KMS-11 (cell line): ENCODE measurements at regions not wholly inside any gene's neighbourhood (a gene's known extent, or its start where the extent isn't known, plus 50 kb on each side); places are given as distances from the start of the nearest gene placed in this dataset.

Source experiments
- H2AFZ ChIP-seq: fragments of 200-600 bp; sonication (generic); 2 replicates; pipeline ENCODE4 v1.6.1; 2016; ENCODE audit warnings: antibody characterized with exemption, mixed run types, low read depth
- H3K27ac ChIP-seq: fragments of 200-600 bp; sonication (generic); 2 replicates; pipeline ENCODE4 v1.6.1; 2016; ENCODE audit warnings: mild to moderate bottlenecking, mixed run types
- H3K27me3 ChIP-seq: fragments of 200-600 bp; sonication (generic); 2 replicates; pipeline ENCODE4 v1.6.1; 2017; ENCODE audit warnings: mild to moderate bottlenecking, low read depth, mixed run types, moderate library complexity; ENCODE audit not compliant: insufficient read depth
- H3K36me3 ChIP-seq: fragments of 200-600 bp; sonication (generic); 2 replicates; pipeline ENCODE4 v1.6.1; 2017; ENCODE audit warnings: mild to moderate bottlenecking, mixed run types; ENCODE audit not compliant: insufficient read depth
- H3K4me1 ChIP-seq: fragments of 200-600 bp; sonication (generic); 2 replicates; pipeline ENCODE4 v1.6.1; 2016; ENCODE audit warnings: mild to moderate bottlenecking, low read depth, mixed run types; ENCODE audit not compliant: poor library complexity, severe bottlenecking
- H3K4me2 ChIP-seq: fragments of 200-600 bp; sonication (generic); 2 replicates; pipeline ENCODE4 v1.7.0; 2016; ENCODE audit warnings: mild to moderate bottlenecking, mixed run types
- H3K4me3 ChIP-seq: fragments of 200-600 bp; sonication (generic); IDR thresholded peaks from 2 replicates; pipeline ENCODE4 v1.6.1; 2017; ENCODE audit warnings: low read depth, low read length, mixed read lengths; ENCODE audit not compliant: insufficient read depth
- H3K79me2 ChIP-seq: fragments of 200-600 bp; sonication (generic); 2 replicates; pipeline ENCODE4 v1.6.1; 2016; ENCODE audit warnings: low read depth, mixed run types; ENCODE audit not compliant: insufficient read depth
- H3K9ac ChIP-seq: fragments of 200-600 bp; sonication (generic); 2 replicates; pipeline ENCODE4 v1.6.1; 2016; ENCODE audit warnings: mild to moderate bottlenecking, mixed run types
- H4K20me1 ChIP-seq: fragments of 200-600 bp; sonication (generic); 2 replicates; pipeline ENCODE4 v1.6.1; 2016; ENCODE audit warnings: mild to moderate bottlenecking, mixed run types; ENCODE audit not compliant: insufficient read depth
- TF ChIP-seq, protein P1 (sequence below): fragments of 200-600 bp; sonication (generic); conservative IDR thresholded peaks from 2 replicates; pipeline ENCODE4 v1.6.1; 2017; ENCODE audit warnings: low read depth, mild to moderate bottlenecking, antibody characterized with exemption, low read length, moderate library complexity, mixed read lengths

DNA sequence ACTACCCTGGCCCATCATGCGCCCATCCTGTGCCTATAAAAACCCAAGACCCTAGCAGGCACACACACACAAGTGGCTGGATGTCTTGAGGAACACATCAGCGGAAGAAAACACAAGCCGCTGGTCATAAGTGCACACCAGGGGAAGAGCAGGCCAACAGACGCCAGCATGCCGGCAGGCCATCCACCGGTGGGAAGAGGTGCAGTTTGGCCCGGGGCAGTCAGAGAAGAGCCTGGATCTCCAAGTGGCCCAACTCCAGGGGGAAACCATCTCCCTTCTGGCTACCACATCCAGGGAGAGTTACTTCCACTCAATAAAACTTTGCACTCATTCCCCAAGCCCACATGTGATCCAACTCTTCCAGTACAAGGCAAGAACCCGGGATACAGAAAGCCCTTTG lies 2001.3 kb upstream of the NUDT12 start:
- Histone ChIP-seq H3K36me3 (no peaks in the 10 kb centered on the region), H3K9ac (no peak overlapping the region), H3K4me1 (no peaks in the 10 kb centered on the region), H4K20me1 (no peaks in the 10 kb centered on the region), H2AFZ (no peak overlapping the region), H3K27ac (no peak overlapping the region), H3K27me3 (no peaks in the 10 kb centered on the region), H3K4me3 (no peak overlapping the region), H3K4me2 (no peak overlapping the region), H3K79me2 (no peaks in the 10 kb centered on the region)
- TF ChIP-seq, protein P1, sequence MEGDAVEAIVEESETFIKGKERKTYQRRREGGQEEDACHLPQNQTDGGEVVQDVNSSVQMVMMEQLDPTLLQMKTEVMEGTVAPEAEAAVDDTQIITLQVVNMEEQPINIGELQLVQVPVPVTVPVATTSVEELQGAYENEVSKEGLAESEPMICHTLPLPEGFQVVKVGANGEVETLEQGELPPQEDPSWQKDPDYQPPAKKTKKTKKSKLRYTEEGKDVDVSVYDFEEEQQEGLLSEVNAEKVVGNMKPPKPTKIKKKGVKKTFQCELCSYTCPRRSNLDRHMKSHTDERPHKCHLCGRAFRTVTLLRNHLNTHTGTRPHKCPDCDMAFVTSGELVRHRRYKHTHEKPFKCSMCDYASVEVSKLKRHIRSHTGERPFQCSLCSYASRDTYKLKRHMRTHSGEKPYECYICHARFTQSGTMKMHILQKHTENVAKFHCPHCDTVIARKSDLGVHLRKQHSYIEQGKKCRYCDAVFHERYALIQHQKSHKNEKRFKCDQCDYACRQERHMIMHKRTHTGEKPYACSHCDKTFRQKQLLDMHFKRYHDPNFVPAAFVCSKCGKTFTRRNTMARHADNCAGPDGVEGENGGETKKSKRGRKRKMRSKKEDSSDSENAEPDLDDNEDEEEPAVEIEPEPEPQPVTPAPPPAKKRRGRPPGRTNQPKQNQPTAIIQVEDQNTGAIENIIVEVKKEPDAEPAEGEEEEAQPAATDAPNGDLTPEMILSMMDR: no peak

DNA sequence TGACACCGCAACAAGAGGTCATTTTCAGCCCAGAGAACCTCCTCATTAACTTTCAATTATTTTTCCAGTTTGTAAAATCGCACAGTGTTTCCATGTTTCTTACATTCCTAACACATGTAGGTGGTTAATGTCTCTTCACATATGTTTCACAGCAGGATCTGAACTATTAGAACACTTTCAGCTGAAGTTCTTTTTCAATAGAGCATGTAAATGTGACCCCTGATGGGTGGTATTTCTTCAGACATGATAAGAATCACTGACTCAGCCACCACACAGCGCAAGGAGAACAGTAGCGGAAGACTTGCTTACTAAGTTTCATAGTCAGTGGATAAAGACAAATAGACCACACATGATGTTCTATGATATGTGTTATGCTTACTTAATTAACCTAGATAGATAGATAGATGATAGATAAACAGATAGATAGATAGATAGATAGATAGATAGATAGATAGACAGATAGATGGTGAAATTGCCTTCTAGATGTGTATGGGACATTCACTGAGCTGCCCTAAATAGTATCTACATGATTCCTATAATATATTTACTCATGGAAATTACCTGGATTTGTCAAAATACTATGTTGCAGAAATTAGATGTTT lies 1992.1 kb upstream of the NUDT12 start:
- TF ChIP-seq, protein P1: no peak
- H2AFZ ChIP-seq: no peak overlapping the region
- H3K27ac ChIP-seq: no peak overlapping the region

DNA sequence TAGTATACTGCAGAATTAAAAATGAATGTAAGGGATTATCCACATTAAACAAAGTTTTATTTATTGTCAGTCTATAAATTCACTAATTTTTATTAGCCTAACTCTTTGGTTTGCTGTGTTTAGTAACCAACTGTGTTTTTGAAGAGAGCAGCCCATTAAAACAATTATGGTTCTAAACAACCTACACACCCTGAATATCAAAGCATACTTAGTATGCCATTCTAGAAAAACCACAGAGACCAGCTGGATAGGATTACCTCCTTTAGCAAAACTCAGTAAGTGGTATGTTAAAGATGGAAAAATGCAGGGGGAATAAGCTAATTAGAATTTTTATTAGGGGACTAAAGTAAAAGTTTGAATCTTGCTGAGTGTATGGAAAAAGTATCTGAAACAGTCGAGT lies 1981.7 kb upstream of the NUDT12 start:
- H3K36me3 ChIP-seq: no peaks in the 10 kb centered on the region
- H2AFZ ChIP-seq: no peak overlapping the region
- H3K79me2 ChIP-seq: no peaks in the 10 kb centered on the region
- no peak overlapping the region for H3K9ac ChIP-seq
- H3K27me3 ChIP-seq: no peaks in the 10 kb centered on the region
- no peaks in the 10 kb centered on the region for H4K20me1 ChIP-seq
- H3K27ac ChIP-seq: no peak overlapping the region
- no peak overlapping the region for H3K4me3 ChIP-seq
- no peak overlapping the region for H3K4me2 ChIP-seq
- H3K4me1 ChIP-seq: no peaks in the 10 kb centered on the region
- TF ChIP-seq, protein P1: no peak

More for the DNA sequence above, 1992.1 kb upstream of the NUDT12 start:
- H3K4me3 ChIP-seq: no peak overlapping the region
- H3K79me2 ChIP-seq: no peaks in the 10 kb centered on the region
- H4K20me1 ChIP-seq: no peaks in the 10 kb centered on the region
- H3K9ac ChIP-seq: no peak overlapping the region
- H3K4me2 ChIP-seq: no peak overlapping the region
- no peaks in the 10 kb centered on the region for H3K36me3 ChIP-seq
- H3K27me3 ChIP-seq: no peaks in the 10 kb centered on the region
- H3K4me1 ChIP-seq: no peaks in the 10 kb centered on the region

DNA sequence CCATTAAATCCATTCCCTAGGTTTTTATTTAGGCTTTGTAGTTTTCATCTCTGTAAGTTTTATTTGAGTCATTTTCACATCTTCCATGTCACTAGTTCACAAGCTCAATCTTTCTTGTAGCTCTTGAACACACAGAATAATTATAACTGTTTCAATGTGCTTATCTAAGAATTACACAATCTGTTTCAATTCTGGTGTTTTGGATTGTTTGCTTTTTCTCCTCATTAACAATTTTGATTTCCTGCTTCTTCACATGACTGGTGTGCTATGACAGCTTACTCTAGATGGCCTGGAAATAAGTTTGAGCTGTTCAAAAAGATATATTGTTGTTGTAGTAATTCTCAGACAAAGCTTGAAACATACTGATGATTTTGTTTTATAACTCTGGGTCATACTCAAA lies 1974.1 kb upstream of the NUDT12 start:
- H3K27me3 ChIP-seq: no peaks in the 10 kb centered on the region
- H3K4me3 ChIP-seq: no peak overlapping the region
- no peak overlapping the region for H3K4me2 ChIP-seq
- TF ChIP-seq, protein P1: no peak
- H3K4me1 ChIP-seq: no peaks in the 10 kb centered on the region
- no peak overlapping the region for H2AFZ ChIP-seq
- H4K20me1 ChIP-seq: no peaks in the 10 kb centered on the region
- H3K36me3 ChIP-seq: no peaks in the 10 kb centered on the region
- no peak overlapping the region for H3K9ac ChIP-seq
- no peak overlapping the region for H3K27ac ChIP-seq
- no peaks in the 10 kb centered on the region for H3K79me2 ChIP-seq
